CD4-positive, alpha-beta T cell (primary cell): ENCODE measurements at regions not wholly inside any gene's neighbourhood (a gene's known extent, or its start where the extent isn't known, plus 50 kb on each side); places are given as distances from the start of the nearest gene placed in this dataset.

Experiments
- ATAC-seq: fragments of 200-7000 bp; cut with Tn5 transposase; one replicate; pipeline ENCODE4 v1.10.0; 2022; ENCODE audit warnings: mild to moderate bottlenecking; ENCODE audit not compliant: poor library complexity
- CTCF ChIA-PET: fragments of 350-600 bp; sonication (Branson Sonifier 250); formaldehyde crosslinking; loops from one replicate; lab custom pipeline; 2021; ENCODE audit warnings: antibody characterized with exemption, inconsistent platforms; lab: Charles Lee
- POLR2A ChIA-PET: fragments of 350-600 bp; sonication (Branson Sonifier 250); formaldehyde crosslinking; loops from one replicate; lab custom pipeline; 2021; ENCODE audit warnings: antibody characterized with exemption, inconsistent platforms; lab: Charles Lee
- DNase-seq, 14 experiments: peaks; one replicate each; pipeline ENCODE4 v3.0.0-alpha.2; 2013 to 2020; ENCODE audit warnings: mixed read lengths in 2 of 14
- H3K27ac ChIP-seq, 2 donors: one replicate each; pipeline versions ENCODE4 v1.5.1 to v1.7.0; 2013; ENCODE audit warnings: low read length in 2 of 2, low read depth in 1 of 2, mild to moderate bottlenecking in 1 of 2
- H3K27me3 ChIP-seq, 2 experiments: 1 replicate in 1 of 2; 2 replicates in 1 of 2; pipeline versions ENCODE4 v1.6.1 to v1.7.0; 2013; ENCODE audit warnings: low read length in 2 of 2, control low read depth in 1 of 2, mild to moderate bottlenecking in 1 of 2, moderate library complexity in 1 of 2; ENCODE audit not compliant: insufficient read depth in 2 of 2, control insufficient read depth in 1 of 2
- H3K36me3 ChIP-seq: one replicate; pipeline ENCODE4 v1.6.1; 2013; ENCODE audit warnings: low read length, control low read depth; ENCODE audit not compliant: insufficient read depth
- H3K4me1 ChIP-seq: one replicate; pipeline ENCODE4 v1.6.1; 2013; ENCODE audit warnings: low read length, control low read depth; ENCODE audit not compliant: insufficient read depth
- H3K4me3 ChIP-seq: one replicate; pipeline ENCODE4 v1.5.1; 2013; ENCODE audit warnings: mild to moderate bottlenecking, low read length, moderate library complexity
- H3K9me3 ChIP-seq, 2 experiments: 1 replicate in 1 of 2; 2 replicates in 1 of 2; pipeline versions ENCODE4 v1.6.1 to v1.7.0; 2013; ENCODE audit warnings: low read length in 2 of 2, mild to moderate bottlenecking in 2 of 2, control low read depth in 1 of 2, moderate library complexity in 1 of 2; ENCODE audit not compliant: control insufficient read depth in 1 of 2, insufficient read depth in 1 of 2
- H3K27ac Mint-ChIP-seq: one replicate; pipeline ENCODE4 v1.8.0; 2020; ENCODE audit warnings: mixed read lengths
- H3K27me3 Mint-ChIP-seq: one replicate; pipeline ENCODE4 v1.8.0; 2021; ENCODE audit warnings: mixed read lengths
- H3K36me3 Mint-ChIP-seq: one replicate; pipeline ENCODE4 v1.8.0; 2021; ENCODE audit warnings: low read depth, mixed read lengths
- H3K4me1 Mint-ChIP-seq: one replicate; pipeline ENCODE4 v1.8.0; 2021; ENCODE audit warnings: low read depth, mixed read lengths
- H3K4me3 Mint-ChIP-seq: one replicate; pipeline ENCODE4 v1.8.0; 2020; ENCODE audit warnings: mild to moderate bottlenecking, mixed read lengths
- H3K9me3 Mint-ChIP-seq: one replicate; pipeline ENCODE4 v1.8.0; 2020; ENCODE audit warnings: mixed read lengths
- intact Hi-C, 2 experiments: fragments of 100-400 bp; cut with DNase I in 1 of 2; cut with micrococcal nuclease in 1 of 2; formaldehyde crosslinking; loops; one replicate each; pipeline versions ENCODE4 v1.15.1 to v1.9.0; 2023 to 2025; cut with DNase I, micrococcal nuclease
- TF ChIP-seq, protein P1 (sequence below): fragments of 200-600 bp; IDR thresholded peaks from one replicate; pipeline ENCODE4 v1.8.0; 2022; ENCODE audit warnings: antibody characterized with exemption, mild to moderate bottlenecking

DNA sequence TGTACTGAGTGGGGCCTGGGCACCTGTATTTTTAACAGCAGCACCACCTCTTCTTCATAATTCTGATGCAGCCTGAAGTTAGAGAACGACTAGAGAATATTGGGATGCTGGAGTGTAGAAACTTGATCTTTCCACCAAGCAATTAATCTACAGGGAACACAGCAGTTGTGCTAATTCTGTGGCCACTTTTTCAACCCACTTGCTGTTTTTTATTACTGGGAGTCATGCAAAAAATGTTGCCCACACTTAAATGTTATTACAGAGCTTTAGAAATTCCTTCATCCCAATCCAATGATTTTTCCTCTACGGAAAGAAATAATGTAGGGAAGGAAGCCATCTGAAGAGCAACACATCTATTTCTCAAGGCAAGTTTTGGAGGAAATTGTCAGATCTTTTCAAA lies 190.9 kb upstream of the TUT7 start:
- H3K27ac Mint-ChIP-seq: no peak overlapping the region
- Histone ChIP-seq H3K27ac (no peak overlapping the region), H3K4me3 (no peak overlapping the region), H3K27me3 (no peaks in the 10 kb centered on the region), H3K4me1 (no peaks in the 10 kb centered on the region), H3K9me3 (peaks cover 0 to 4% of the 10 kb centered on the region in 2 experiments), H3K36me3 (no peaks in the 10 kb centered on the region)
- ChIA-PET POLR2A (no interaction called here), CTCF (no interaction called here)
- intact Hi-C loops: no loop called here
- no peak for ATAC-seq
- H3K9me3 Mint-ChIP-seq: no peaks in the 10 kb centered on the region
- no peak overlapping the region for H3K4me3 Mint-ChIP-seq
- H3K36me3 Mint-ChIP-seq: no peaks in the 10 kb centered on the region
- TF ChIP-seq, protein P1, sequence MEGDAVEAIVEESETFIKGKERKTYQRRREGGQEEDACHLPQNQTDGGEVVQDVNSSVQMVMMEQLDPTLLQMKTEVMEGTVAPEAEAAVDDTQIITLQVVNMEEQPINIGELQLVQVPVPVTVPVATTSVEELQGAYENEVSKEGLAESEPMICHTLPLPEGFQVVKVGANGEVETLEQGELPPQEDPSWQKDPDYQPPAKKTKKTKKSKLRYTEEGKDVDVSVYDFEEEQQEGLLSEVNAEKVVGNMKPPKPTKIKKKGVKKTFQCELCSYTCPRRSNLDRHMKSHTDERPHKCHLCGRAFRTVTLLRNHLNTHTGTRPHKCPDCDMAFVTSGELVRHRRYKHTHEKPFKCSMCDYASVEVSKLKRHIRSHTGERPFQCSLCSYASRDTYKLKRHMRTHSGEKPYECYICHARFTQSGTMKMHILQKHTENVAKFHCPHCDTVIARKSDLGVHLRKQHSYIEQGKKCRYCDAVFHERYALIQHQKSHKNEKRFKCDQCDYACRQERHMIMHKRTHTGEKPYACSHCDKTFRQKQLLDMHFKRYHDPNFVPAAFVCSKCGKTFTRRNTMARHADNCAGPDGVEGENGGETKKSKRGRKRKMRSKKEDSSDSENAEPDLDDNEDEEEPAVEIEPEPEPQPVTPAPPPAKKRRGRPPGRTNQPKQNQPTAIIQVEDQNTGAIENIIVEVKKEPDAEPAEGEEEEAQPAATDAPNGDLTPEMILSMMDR: no peak
- H3K27me3 Mint-ChIP-seq: peaks cover 12% of the 10 kb centered on the region
- no peak for DNase-seq
- no peaks in the 10 kb centered on the region for H3K4me1 Mint-ChIP-seq

DNA sequence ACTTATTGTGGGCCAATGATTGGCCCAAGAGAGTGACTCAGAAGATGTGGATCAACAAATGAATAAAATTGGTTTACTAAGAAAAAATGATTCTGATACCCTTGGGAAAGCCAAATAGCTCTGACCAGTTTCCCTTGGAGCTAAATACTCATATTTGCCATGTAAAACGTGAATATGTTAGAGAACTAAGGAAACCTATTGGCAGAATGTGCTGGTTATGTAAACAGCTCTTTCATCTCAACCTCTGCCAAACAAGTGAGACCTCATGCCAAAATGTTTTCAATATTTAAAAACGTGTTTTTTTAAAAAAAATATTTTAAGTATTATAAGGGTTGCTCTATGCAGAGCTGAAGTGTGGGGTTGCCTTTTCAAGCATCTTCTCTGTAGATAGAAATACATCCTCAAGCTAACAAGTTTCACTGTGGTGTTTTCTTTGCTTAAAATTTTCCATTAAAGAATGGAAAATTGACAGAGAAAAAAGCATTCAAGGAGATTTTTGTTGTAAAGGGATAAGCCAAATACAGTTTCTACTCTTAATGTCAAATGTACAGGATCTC lies 186.9 kb upstream of the TUT7 start:
- Histone ChIP-seq H3K9me3 (peaks cover 0 to 4% of the 10 kb centered on the region in 2 experiments), H3K36me3 (no peaks in the 10 kb centered on the region), H3K27ac (no peak overlapping the region), H3K27me3 (no peaks in the 10 kb centered on the region), H3K4me1 (no peaks in the 10 kb centered on the region), H3K4me3 (no peak overlapping the region)
- Mint-ChIP-seq H3K27ac (no peak overlapping the region), H3K9me3 (no peaks in the 10 kb centered on the region), H3K27me3 (peaks cover 8% of the 10 kb centered on the region), H3K36me3 (no peaks in the 10 kb centered on the region), H3K4me3 (no peak overlapping the region), H3K4me1 (no peaks in the 10 kb centered on the region)
- intact Hi-C loops: no loop called here
- ATAC-seq (no peak), DNase-seq (no peak)
- ChIA-PET POLR2A (no interaction called here), CTCF (no interaction called here)
- TF ChIP-seq, protein P1: no peak

DNA sequence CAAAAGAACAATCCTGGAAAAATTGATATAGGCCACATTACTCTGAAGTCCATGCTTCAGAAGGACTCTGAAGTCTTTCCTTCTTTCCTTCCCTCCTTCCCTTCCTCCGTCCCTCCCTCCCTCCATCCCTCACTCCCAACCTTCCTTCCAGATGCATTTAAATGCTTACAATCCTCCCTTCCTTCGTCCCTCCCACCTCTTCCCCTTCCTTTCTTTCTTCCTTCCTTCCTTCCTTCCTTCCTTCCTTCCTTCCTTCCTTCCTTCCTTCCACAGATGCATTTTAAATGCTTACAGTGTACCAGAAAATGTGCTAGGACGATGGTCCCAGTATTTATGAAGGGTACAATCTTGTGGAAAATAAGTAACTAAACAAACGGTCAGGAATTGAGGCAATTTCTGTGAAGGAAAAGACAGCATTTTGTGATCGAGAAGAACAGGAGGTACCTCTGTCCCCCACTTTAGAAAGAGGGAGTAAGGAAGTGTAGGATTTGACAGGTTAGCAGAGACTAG lies 181.3 kb upstream of the TUT7 start:
- no peaks in the 10 kb centered on the region for H3K36me3 ChIP-seq
- ChIA-PET POLR2A (no interaction called here), CTCF (no interaction called here)
- DNase-seq (no peak), ATAC-seq (no peak)
- Mint-ChIP-seq H3K9me3 (peaks cover 2% of the 10 kb centered on the region), H3K27ac (no peak overlapping the region), H3K4me1 (no peaks in the 10 kb centered on the region), H3K36me3 (no peaks in the 10 kb centered on the region), H3K4me3 (no peak overlapping the region), H3K27me3 (peaks cover 33% of the 10 kb centered on the region)
- H3K27me3 ChIP-seq: peaks cover 0 to 5% of the 10 kb centered on the region in 2 experiments
- H3K4me1 ChIP-seq: no peaks in the 10 kb centered on the region
- no peaks in the 10 kb centered on the region for H3K9me3 ChIP-seq
- no peak overlapping the region for H3K4me3 ChIP-seq
- intact Hi-C loops: no loop called here
- TF ChIP-seq, protein P1: no peak
- no peak overlapping the region for H3K27ac ChIP-seq
